NCI-H1048 (cell line): ENCODE measurements at regions not wholly inside any gene's neighbourhood (a gene's known extent, or its start where the extent isn't known, plus 50 kb on each side); places are given as distances from the start of the nearest gene placed in this dataset.

ENCODE experiments used
- DNase-seq: peaks from one replicate; lab custom pipeline; 2025; lab: John Stamatoyannopoulos, UW

DNA sequence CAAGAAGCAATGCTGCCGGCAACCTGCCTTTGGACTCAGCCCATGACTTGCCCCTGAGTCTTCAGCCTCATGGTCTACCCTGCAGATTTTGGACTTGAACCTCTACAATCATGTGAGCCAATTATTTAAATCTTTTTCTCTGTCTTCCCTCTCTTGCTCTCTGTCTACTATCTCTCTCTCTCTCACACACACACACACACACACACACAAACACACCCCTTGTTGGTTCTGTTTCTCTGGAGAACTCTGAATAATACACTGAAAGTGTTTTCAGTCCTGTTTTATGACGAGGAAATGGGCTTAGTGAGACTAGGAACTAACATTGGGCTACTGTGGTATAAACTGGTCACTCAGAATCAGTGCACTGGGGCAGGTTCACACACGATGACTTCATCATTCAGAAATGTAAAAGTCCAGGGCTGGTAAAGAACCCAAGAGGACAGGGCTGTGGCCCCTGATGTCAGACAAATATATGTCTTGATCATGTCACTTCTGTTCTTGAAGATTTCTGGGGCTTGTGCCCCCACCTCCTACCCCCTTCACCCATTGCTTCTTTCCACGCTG lies 266.1 kb upstream of the SIX2 start:
- no peak for DNase-seq

- DNase-seq, result no peak
These were observed 265.1 kb upstream of the SIX2 start for GRCh38 chr2:45274250-45274926.

- DNase-seq, result no peak
These were observed 264.4 kb upstream of the SIX2 start for GRCh38 chr2:45273412-45274249.

- no peak for DNase-seq
These were observed 263.5 kb upstream of the SIX2 start for GRCh38 chr2:45272549-45273265.

- no peak for DNase-seq
These were observed 260.0 kb upstream of the SIX2 start for GRCh38 chr2:45269149-45269793.

DNA sequence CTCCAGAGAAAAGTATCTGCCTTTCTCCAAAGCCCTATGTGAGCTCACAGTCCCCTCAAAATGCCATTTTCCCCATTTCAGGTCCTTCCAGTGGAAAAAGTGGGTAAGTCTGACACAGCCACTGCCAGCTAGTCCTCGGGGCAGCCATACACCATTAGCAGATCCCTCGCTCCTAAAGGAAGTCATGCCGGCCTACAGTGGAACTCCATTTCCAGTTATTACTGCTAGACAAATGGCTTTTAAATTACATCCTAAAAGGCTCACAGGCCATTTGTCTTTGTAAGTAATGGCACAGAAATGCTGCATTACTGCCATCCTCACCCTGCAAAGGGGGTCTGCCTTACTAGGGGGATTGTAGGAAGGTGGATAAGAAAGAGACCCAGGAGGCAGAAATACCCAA lies 259.4 kb upstream of the SIX2 start:
- DNase-seq, result no peak

DNA sequence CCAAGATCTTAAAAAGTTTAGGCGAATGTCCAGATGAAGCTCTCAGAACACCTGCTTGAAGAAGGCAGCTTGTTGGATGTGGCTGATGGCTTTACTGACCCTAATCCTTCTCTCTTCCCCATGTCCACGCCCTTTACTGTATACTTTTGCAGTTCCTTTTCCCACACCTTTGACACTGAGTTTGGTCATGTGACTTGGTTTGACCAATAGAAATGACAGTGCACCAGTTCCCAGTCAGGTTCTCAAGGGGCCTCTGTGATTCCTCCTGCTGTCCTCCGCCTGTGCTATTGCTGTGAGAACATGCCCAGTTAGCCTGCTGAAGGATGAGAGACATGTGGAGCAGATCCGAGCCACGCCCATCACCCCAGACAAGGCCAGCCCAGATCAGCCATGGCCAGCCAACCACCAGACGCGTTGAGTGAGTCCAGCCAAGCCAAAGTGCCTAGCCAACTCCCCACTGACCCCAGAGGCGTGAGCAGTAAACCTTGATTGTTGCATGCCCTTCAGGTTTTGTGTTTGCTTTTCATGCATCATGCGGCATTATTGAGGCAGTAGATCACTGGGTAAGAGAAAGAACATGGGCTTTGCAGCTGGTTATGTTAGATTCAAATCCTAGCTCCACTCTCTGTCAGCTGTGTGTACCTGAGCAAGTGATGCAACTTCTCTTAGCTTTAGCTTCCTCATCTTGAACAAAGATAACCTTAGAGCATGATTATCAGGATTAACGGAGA lies 258.0 kb upstream of the SIX2 start:
- DNase-seq, result no peak

- no peak for DNase-seq
These were observed 256.1 kb upstream of the SIX2 start for GRCh38 chr2:45265336-45265735.

DNA sequence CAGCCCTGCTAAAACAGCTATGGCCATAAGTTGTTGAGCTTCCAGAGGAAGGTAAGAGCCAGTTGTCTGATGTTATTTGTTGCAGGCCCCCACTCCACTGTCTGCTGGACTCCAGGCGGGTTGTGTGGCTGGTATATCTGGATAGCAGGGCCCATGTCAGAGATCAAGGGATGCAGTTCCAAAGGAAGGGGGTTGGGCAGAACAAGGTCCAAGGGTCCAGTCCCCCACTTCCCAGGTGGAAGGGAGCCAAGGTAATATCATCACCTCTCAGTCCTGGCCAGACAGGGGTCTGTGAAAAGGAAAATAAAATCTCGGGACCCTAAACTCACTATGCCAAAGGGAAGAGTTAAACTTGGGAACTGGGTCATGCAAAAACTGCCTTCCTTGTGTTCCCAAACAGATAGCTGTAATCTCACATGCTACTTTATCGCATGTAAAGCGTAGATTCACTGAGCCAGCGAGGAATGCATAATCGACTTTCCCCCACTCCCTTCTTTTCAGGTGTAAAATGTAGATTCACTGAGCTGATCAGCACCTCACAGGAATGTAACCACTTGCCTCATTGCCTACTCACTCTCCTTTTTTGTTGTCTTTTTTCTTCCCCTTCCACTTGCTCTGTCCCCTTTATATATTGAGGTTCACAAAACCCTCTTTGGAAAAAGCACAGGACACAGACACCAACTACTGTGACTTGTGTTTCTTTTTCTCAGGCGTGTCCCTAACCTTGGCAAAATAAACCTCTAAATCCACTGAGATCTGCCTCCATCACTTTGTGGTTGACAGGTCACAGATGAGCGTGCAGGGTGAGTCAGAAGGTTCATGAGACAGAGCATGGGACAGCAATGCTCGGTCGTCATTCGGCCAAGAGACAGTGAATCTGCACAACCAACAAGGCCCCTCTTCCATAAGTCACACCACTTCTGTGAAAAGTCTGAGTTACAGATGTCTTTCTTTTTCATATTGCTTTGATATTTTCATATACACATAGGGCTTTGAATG lies 255.3 kb upstream of the SIX2 start:
- DNase-seq, result no peak

DNA sequence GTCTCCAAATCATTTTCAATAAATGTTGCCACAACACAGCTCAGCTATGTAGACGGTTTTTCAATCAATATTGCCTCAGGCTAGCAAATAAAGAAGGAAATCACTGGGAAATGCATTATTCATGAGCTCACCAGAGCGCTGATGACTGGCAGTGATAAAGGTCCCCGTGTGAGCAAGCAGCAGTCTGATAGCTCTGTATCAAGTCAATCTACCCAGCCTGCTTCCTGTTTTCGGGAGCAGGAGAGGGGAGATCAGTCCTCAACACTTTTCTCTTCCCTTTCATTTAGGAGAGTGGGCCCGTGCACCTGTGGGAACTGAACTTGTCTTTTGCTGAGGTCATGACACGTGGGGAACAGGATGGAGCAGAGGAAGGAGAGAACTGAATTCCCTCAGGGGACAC lies 253.9 kb upstream of the SIX2 start:
- no peak for DNase-seq

- no peak for DNase-seq
These were observed 252.5 kb upstream of the SIX2 start for GRCh38 chr2:45261746-45262145.

GRCh38 chr2:45260946-45261345 lies 251.7 kb upstream of the SIX2 start:
- DNase-seq, result no peak

DNA sequence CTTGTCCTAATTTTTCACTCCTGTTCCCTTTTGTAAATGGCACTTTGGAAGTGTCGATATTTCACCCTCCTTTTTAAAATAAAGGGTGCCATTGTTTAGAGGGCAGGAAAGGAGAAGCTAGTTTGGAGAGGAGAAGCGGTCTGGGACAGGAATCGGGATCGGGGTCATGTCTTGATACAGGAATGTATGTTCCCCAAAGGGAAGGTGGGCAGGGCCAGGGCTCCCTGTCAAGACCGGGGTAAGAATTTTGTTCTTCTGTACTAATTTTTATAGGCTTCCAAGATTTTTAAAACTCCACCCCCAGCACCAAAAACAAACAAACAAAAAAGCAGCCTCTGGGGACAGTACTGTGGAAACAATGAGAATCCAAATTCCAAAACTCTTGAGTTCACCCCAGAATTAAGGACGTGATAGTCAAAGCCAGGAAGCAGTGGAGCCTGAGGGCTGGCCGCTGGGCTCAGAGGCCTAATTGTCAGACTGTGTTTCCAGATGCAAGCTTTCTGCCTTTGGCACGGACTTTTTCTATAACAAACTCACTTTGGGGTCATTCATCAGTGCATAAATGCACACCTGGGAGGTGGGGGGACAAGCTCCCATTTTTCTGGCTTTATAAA lies 250.4 kb upstream of the SIX2 start:
- DNase-seq, result no peak

DNA sequence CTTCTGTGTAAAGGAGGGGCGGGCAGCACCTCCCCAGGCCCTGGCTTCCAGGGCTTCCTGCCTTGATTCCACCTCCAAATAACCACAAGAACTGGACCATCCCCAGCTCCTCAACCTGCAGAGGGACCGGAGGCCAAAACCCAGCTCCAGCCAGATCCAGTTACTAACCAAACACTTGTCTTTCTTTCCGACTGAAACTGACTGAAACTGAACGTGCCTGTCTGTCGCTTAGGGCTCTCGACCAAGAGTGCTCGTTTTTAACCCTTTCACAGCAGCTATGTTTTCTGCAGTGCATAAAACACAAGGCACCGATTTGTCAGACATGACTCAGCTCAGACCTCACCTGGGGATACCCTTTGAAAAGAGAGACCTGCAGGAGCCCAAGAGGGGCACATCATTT lies 249.9 kb upstream of the SIX2 start:
- no peak for DNase-seq

GRCh38 chr2:45258311-45258710 lies 249.1 kb upstream of the SIX2 start:
- DNase-seq, result no peak

DNA sequence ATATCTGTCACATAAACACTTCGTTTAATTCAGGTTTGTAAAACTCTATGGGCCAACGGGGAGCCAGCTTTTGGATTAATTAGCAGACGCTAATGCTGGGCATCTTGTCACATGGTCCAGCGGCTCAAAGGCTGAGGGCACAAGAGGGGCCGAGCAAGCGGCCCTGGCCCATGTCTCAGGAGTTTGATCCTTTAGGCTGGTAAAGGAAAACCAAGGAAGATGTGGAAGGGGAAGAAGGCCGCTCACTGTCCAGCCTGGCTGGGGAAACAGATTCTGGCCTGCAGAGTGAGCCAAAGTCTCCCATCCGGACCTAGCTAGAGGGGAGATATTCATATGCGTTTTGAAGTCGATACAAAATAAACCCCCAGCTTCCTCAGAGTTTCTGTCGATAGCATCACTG lies 248.6 kb upstream of the SIX2 start:
- no peak for DNase-seq

GRCh38 chr2:45256867-45257641 lies 247.8 kb upstream of the SIX2 start:
- no peak for DNase-seq

DNA sequence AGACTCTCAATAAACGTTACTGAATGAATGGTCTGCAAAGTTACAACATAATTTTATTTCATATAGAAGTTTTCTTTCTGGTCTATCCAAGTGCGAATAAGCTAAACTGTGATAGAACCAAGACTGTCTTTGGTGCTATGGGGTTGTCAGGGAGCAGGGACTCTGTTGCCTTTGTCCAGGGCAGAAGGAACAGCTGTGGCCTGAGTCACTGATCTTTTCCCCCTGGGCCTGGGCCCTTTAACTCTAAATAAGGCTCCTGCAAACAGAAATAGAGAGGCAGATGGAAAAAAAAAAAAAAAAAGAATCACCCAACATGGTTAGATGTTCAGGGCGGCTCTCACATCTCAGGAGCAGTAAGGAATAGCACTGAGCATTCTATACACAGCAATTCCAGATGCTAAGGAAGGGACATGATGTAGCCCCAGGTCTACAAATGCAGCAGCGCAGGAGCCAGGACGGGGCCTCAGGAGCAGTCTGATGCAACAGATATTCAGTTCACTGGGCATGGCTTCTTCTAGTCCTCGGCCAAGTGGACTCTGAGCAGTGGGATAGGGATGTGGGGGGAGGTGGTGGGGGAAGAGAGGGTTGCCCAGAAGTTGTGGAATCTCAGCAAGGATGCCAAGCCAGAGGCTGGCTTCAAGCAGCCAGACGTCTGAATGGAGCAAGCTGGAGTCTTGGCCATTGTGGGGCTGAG lies 247.1 kb upstream of the SIX2 start:
- no peak for DNase-seq
